ENCODE measurements at regions not wholly inside any gene's neighbourhood (a gene's known extent, or its start where the extent isn't known, plus 50 kb on each side); places are given as distances from the start of the nearest gene placed in this dataset.
A peak's percentile ranks its signal among the peaks of the same experiment; 100 is the strongest.

DNA sequence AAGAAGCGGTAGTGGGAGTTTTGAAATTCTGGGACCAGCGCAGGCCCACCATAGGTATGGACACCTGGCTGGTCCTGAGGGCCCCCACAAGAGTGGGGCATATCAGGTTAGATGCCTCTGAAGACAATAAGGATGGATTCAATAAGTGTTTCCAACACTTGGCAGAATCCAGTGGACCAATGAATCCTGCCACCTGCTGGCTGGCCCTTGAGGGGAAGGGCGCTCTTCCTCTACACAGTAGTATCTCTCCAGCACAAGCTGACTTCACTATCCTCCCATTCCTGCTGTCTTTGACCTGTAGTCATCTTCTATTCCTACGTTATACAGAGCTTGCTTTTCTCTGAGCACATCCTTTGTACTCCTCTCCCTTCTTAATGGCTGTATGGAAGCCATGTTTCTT lies 199.7 kb upstream of the TSHZ3 start:
- TF ChIP-seq EP300 (IDR thresholded peaks at IDR 0.05; ENCODE audit: borderline replicate concordance in 1 of 2, low read depth in 1 of 2, low read length in 1 of 2) = no peak
- peak; percentile 44 for TF ChIP-seq CTCF (IDR thresholded peaks at IDR 0.05)
- TF ChIP-seq CHD2 (IDR thresholded peaks at IDR 0.05; ENCODE audit: low read length, partially characterized antibody) = no peak
- TF ChIP-seq RAD21 (IDR thresholded peaks at IDR 0.05; ENCODE audit: low read length) = peak; percentile 61
- no peak for TF ChIP-seq TCF12 (IDR thresholded peaks at IDR 0.05)

Data from SK-N-SH (cell line).